Hematopoietic multipotent progenitor cell treated with erythropoietin and hydrocortisone succinate and interleukin-3 and kit ligand, for 15 days (in vitro differentiated cells): ENCODE measurements at regions not wholly inside any gene's neighbourhood (a gene's known extent, or its start where the extent isn't known, plus 50 kb on each side); places are given as distances from the start of the nearest gene placed in this dataset.
"Not testable (repeated sequence)": the region's sequence is repeated elsewhere in the genome, so short reads cannot be mapped to it uniquely, and the experiment has no call there.

Experiments used
- DNase-seq: peaks from one replicate; pipeline ENCODE4 v3.0.0-alpha.2; 2015; ENCODE audit warnings: low spot score

- DNase-seq = no peak
Observed at GRCh38 chr5:89071101-89071940, 188.3 kb upstream of the MEF2C start.

- DNase-seq = no peak
Observed at GRCh38 chr5:89069591-89069990, 186.6 kb upstream of the MEF2C start.

- DNase-seq = no peak
Observed at GRCh38 chr5:89067362-89067761, 184.4 kb upstream of the MEF2C start.

GRCh38 chr5:89065919-89066318, 182.9 kb upstream of the MEF2C start:
- no peak for DNase-seq

- no peak for DNase-seq
Observed at GRCh38 chr5:89064736-89065135, 181.8 kb upstream of the MEF2C start.

- no peak for DNase-seq
Observed at GRCh38 chr5:89064054-89064453, 181.1 kb upstream of the MEF2C start.

GRCh38 chr5:89060768-89061167, 177.8 kb upstream of the MEF2C start:
- no peak for DNase-seq

GRCh38 chr5:89059274-89059673, 176.3 kb upstream of the MEF2C start:
- no peak for DNase-seq

- DNase-seq = no peak
Observed at GRCh38 chr5:89055695-89056085, 172.7 kb upstream of the MEF2C start.

- no peak for DNase-seq
Observed at GRCh38 chr5:89055015-89055694, 172.2 kb upstream of the MEF2C start.

- no peak for DNase-seq
Observed at GRCh38 chr5:89053547-89053946, 170.6 kb upstream of the MEF2C start.

GRCh38 chr5:89050062-89050461, 167.1 kb upstream of the MEF2C start:
- DNase-seq = not testable (repeated sequence)

- DNase-seq = no peak
Observed at GRCh38 chr5:89047571-89047970, 164.6 kb upstream of the MEF2C start.

GRCh38 chr5:89045216-89045615, 162.2 kb upstream of the MEF2C start:
- DNase-seq = no peak

GRCh38 chr5:89044674-89045200, 161.8 kb upstream of the MEF2C start:
- no peak for DNase-seq

- DNase-seq = no peak
Observed at GRCh38 chr5:89043676-89044075, 160.7 kb upstream of the MEF2C start.

- DNase-seq = no peak
Observed at GRCh38 chr5:89042746-89043145, 159.8 kb upstream of the MEF2C start.

- no peak for DNase-seq
Observed at GRCh38 chr5:89041976-89042375, 159.0 kb upstream of the MEF2C start.

- no peak for DNase-seq
Observed at GRCh38 chr5:89041249-89041779, 158.3 kb upstream of the MEF2C start.

GRCh38 chr5:89036704-89037489, 153.9 kb upstream of the MEF2C start:
- DNase-seq = no peak

GRCh38 chr5:89036166-89036565, 153.2 kb upstream of the MEF2C start:
- DNase-seq = no peak

- DNase-seq = no peak
Observed at GRCh38 chr5:89034588-89034987, 151.6 kb upstream of the MEF2C start.
